Prostate gland (tissue), 2 donors: ENCODE measurements at regions not wholly inside any gene's neighbourhood (a gene's known extent, or its start where the extent isn't known, plus 50 kb on each side); places are given as distances from the start of the nearest gene placed in this dataset.
"Not testable (repeated sequence)": the region's sequence is repeated elsewhere in the genome, so short reads cannot be mapped to it uniquely, and the experiment has no call there.

ENCODE experiments used
- DNase-seq: peaks from one replicate; pipeline ENCODE4 v3.0.0-alpha.2; 2019; ENCODE audit warnings: low spot score
- H3K27ac ChIP-seq, 2 donors: fragments of 200-600 bp; sonication (generic); 2 replicates each; pipeline ENCODE4 v1.5.1; 2017 to 2019
- H3K27me3 ChIP-seq: fragments of 200-600 bp; sonication (generic); replicated peaks from 2 replicates; pipeline ENCODE4 v1.5.1; 2019; ENCODE audit not compliant: insufficient read depth
- H3K36me3 ChIP-seq, 2 donors: fragments of 200-600 bp; sonication (generic); 1 replicate in 1 of 2; 2 replicates in 1 of 2; pipeline versions ENCODE4 v1.5.1 to v1.8.1; 2017 to 2019
- H3K4me1 ChIP-seq: fragments of 200-600 bp; sonication (generic); replicated peaks from 2 replicates; pipeline ENCODE4 v1.5.1; 2019
- H3K4me3 ChIP-seq, 2 donors: fragments of 200-600 bp; sonication (generic); 2 replicates each; pipeline ENCODE4 v1.5.1; 2017 to 2019
- H3K9me3 ChIP-seq: fragments of 200-600 bp; sonication (generic); 2 replicates; pipeline ENCODE4 v1.5.1; 2017
- CTCF ChIP-seq, 4 experiments: fragments of 200-600 bp in 2 of 4; fragments of 450-650 bp in 2 of 4; sonication (generic) in 2 of 4; IDR thresholded peaks; 1 replicate in 3 of 4; 2 replicates in 1 of 4; pipeline ENCODE4 v1.5.1; 2016 to 2019; ENCODE audit warnings: antibody characterized with exemption in 4 of 4, mild to moderate bottlenecking in 2 of 4, moderate library complexity in 2 of 4
- POLR2A ChIP-seq: fragments of 450-650 bp; IDR thresholded peaks from one replicate; pipeline ENCODE4 v1.6.1; 2016; ENCODE audit warnings: antibody characterized with exemption, mild to moderate bottlenecking
- POLR2AphosphoS5 ChIP-seq: sonication (generic); formaldehyde crosslinking; IDR thresholded peaks from one replicate; pipeline ENCODE4 v1.6.1; 2017; ENCODE audit warnings: antibody characterized with exemption
- WGBS: methylation state at CpG from one replicate; pipeline ENCODE4 v1.1.5; 2018; 5-methylcytosine and 5-hydroxymethylcytosine counted together
- intact Hi-C: fragments of 100-400 bp; cut with DNase I; formaldehyde crosslinking; loops from one replicate; pipeline ENCODE4 v1.14.2; 2022

GRCh38 chrX:84748965-84749656, 246.9 kb upstream of the HDX start:
- WGBS: 71% methylated on average over 6 of the region's 6 CpGs

GRCh38 chrX:84760560-84760959, 243.1 kb upstream of the APOOL start:
- no peak for DNase-seq
- intact Hi-C loops: no loop called here

More at GRCh38 chrX:84748965-84749656, 246.9 kb upstream of the HDX start:
- no peaks in the 10 kb centered on the region for H3K9me3 ChIP-seq
- no peaks in the 10 kb centered on the region for H3K36me3 ChIP-seq
- TF ChIP-seq POLR2A: no peak
- no peak for TF ChIP-seq POLR2AphosphoS5
- no peak for TF ChIP-seq CTCF (IDR thresholded peaks at IDR 0.05)
- intact Hi-C loops: no loop called here
- H3K27me3 ChIP-seq: no peaks in the 10 kb centered on the region
- no peak overlapping the region for H3K4me3 ChIP-seq
- no peaks in the 10 kb centered on the region for H3K4me1 ChIP-seq
- DNase-seq: no peak
- H3K27ac ChIP-seq: no peak overlapping the region

GRCh38 chrX:84796321-84796720, 207.4 kb upstream of the APOOL start:
- Histone ChIP-seq H3K27ac (no peak overlapping the region), H3K9me3 (no peaks in the 10 kb centered on the region), H3K4me1 (no peaks in the 10 kb centered on the region), H3K27me3 (no peaks in the 10 kb centered on the region), H3K36me3 (no peaks in the 10 kb centered on the region), H3K4me3 (no peak overlapping the region)
- DNase-seq: no peak
- TF ChIP-seq POLR2AphosphoS5 (no peak), CTCF (IDR thresholded peaks at IDR 0.05) (no peak), POLR2A (no peak)
- intact Hi-C loops: no loop called here
- WGBS: 100% methylated on average over 1 of the region's 1 CpG

More at GRCh38 chrX:84760560-84760959, 243.1 kb upstream of the APOOL start:
- Histone ChIP-seq H3K36me3 (no peaks in the 10 kb centered on the region), H3K27ac (no peak overlapping the region), H3K9me3 (no peaks in the 10 kb centered on the region), H3K4me3 (no peak overlapping the region), H3K27me3 (no peaks in the 10 kb centered on the region), H3K4me1 (no peaks in the 10 kb centered on the region)
- 82% methylated on average over 1 of the region's 1 CpG for WGBS
- TF ChIP-seq POLR2A (no peak), POLR2AphosphoS5 (no peak)

GRCh38 chrX:84830836-84831235, 172.8 kb upstream of the APOOL start:
- Histone ChIP-seq H3K27ac (no peak overlapping the region), H3K4me1 (no peaks in the 10 kb centered on the region), H3K36me3 (no peaks in the 10 kb centered on the region), H3K27me3 (no peaks in the 10 kb centered on the region), H3K4me3 (no peak overlapping the region), H3K9me3 (no peaks in the 10 kb centered on the region)
- no peak for DNase-seq
- intact Hi-C loops: no loop called here
- TF ChIP-seq POLR2AphosphoS5: no peak
- TF ChIP-seq CTCF (IDR thresholded peaks at IDR 0.05): no peak
- TF ChIP-seq POLR2A: no peak

GRCh38 chrX:84846541-84846940, 157.1 kb upstream of the APOOL start:
- H3K9me3 ChIP-seq, H3K36me3 ChIP-seq, intact Hi-C loops, H3K4me3 ChIP-seq, DNase-seq, H3K4me1 ChIP-seq, H3K27me3 ChIP-seq, H3K27ac ChIP-seq: not testable (repeated sequence)
- 71% methylated on average over 1 of the region's 1 CpG for WGBS

- H3K9me3 ChIP-seq, DNase-seq, H3K36me3 ChIP-seq, H3K4me3 ChIP-seq, H3K27ac ChIP-seq, H3K4me1 ChIP-seq, H3K27me3 ChIP-seq, intact Hi-C loops: not testable (repeated sequence)
- 87% methylated on average over 3 of the region's 3 CpGs for WGBS
Measured at GRCh38 chrX:84851183-84851582, 152.5 kb upstream of the APOOL start.

- DNase-seq, H3K27ac ChIP-seq, H3K27me3 ChIP-seq, H3K36me3 ChIP-seq, H3K4me3 ChIP-seq, intact Hi-C loops, H3K9me3 ChIP-seq, H3K4me1 ChIP-seq: not testable (repeated sequence)
- WGBS: 95% methylated on average over 15 of the region's 20 CpGs
Measured at GRCh38 chrX:84856791-84857190, 146.9 kb upstream of the APOOL start.

GRCh38 chrX:84858771-84859170, 144.9 kb upstream of the APOOL start:
- DNase-seq, intact Hi-C loops, H3K4me3 ChIP-seq, H3K4me1 ChIP-seq, H3K36me3 ChIP-seq, H3K9me3 ChIP-seq, H3K27me3 ChIP-seq, H3K27ac ChIP-seq: not testable (repeated sequence)
- WGBS: no CpG with 5 or more reads among the region's 2 CpGs
